HPDE6-E6E7 (cell line): ENCODE measurements at regions not wholly inside any gene's neighbourhood (a gene's known extent, or its start where the extent isn't known, plus 50 kb on each side); places are given as distances from the start of the nearest gene placed in this dataset.
"Not testable (repeated sequence)": the region's sequence is repeated elsewhere in the genome, so short reads cannot be mapped to it uniquely, and the experiment has no call there.

ENCODE experiments used
- DNase-seq: peaks from one replicate; pipeline ENCODE4 v3.0.0; 2011; ENCODE audit warnings: missing footprints; ENCODE audit errors: extremely low spot score

- no peak for DNase-seq
Observed at GRCh38 chr4:1524761-1525160, 118.5 kb upstream of the NKX1-1 start.

- DNase-seq, result no peak
Observed at GRCh38 chr4:1523907-1524636, 117.8 kb upstream of the NKX1-1 start.

DNA sequence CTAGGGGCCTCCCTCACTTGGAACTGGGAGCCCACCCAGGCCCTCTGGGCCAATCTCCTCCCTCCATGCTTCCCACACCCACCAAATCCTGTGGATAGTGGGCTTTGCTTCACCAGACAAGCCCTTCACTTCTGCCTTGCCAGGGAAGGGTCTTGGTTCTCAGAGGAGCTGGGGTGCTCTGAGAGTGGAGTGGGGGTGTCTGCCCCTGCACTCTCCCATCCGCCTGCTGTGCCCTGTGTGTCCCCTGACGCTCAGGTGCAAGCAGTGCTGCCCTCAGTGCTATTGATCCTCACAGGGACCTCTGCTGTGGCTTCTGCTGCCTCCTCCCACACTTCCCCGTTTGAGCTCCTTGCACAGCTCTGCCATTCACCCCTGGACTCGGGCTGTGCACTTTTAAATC, 117.3 kb upstream of the NKX1-1 start:
- DNase-seq, result no peak

GRCh38 chr4:1523033-1523432, 116.8 kb upstream of the NKX1-1 start:
- DNase-seq, result no peak

- DNase-seq, result no peak
Observed at GRCh38 chr4:1522606-1523005, 116.4 kb upstream of the NKX1-1 start.

- no peak for DNase-seq
Observed at GRCh38 chr4:1521821-1522361, 115.6 kb upstream of the NKX1-1 start.

- not testable (repeated sequence) for DNase-seq
Observed at GRCh38 chr4:1520795-1521576, 114.7 kb upstream of the NKX1-1 start.

DNA sequence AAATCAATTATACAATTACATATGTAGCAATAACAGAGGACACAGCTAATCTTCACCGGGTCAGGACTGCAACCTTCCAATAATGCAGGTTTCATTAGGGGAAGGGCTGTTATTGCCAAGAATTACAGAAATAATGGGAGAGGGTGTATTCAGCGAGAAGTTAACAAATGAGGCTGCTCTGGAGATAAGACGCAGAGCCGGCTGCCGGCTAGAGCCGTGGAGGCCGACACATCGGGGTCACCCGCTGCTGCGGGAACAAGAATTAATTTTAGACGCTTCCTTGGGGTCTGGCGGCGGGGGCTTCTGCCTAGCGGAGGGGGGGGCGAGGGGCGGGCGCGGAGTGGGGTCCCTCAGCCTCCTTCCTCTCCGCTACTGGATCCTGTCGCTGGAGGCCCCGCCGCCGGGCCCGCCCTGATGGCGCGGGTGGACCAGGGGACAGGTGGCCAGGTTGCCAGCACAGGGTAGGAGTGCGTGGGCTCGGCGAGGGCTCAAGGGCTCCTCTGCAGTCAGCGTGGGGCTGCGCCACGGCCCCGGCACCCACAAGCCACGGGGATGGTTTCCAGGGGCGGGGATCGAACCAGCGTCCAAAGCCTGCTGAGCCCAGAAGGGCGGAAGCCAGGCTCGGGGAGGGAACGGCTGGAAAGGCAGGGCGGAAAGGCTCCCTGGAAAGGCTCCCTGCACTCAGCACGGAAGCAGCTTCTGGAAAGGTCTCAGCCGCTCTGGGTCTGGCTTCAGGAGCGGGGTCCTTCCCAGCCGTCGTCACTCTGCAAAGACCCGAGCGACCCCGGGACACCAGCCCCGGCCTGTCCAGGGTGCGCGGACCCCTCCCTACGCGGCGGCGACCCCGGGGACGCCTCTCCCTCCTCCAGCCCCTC, 113.8 kb upstream of the NKX1-1 start:
- DNase-seq, result no peak

GRCh38 chr4:1518997-1519700, 112.9 kb upstream of the NKX1-1 start:
- no peak for DNase-seq

DNA sequence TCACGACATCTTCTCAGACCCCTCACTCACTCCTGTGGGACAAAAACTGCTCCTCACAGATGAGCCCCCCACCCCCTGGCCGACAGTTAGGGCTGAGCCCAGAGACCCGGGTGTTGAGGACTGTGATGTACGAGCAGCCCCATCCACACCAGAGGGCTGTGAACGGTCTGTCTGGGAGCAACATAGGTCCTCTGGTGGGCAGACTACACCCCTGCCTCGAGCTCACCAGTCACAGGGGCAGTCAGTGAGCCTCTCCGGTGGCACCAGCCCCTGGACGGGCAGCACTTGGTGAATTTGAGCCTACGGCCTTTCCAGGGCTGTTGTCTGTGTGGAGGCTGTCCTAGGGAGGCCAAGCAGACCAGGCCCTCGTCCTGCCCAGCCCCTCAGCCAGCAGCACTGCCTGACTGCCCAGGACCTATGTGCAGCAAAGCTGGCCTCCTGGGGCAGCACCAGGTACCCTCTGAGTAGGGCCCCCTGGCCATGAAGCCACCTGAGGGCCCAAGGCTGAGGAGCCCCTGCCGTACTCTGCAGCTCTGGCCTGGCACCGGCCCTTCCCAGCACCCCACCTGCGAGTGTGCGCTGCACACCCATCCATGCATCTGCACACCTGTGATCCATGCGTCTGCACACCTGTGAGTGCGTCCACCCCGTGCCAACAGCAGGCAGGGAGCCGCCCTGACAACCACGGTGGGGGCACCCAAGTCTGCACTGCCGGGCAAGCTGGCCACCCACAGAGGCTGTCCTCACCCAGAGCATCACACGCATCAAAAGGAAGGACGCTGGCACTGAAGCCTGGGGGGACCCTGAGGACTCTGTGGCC, 111.6 kb upstream of the NKX1-1 start:
- no peak for DNase-seq

- no peak for DNase-seq
Observed at GRCh38 chr4:1516881-1517480, 110.7 kb upstream of the NKX1-1 start.

DNA sequence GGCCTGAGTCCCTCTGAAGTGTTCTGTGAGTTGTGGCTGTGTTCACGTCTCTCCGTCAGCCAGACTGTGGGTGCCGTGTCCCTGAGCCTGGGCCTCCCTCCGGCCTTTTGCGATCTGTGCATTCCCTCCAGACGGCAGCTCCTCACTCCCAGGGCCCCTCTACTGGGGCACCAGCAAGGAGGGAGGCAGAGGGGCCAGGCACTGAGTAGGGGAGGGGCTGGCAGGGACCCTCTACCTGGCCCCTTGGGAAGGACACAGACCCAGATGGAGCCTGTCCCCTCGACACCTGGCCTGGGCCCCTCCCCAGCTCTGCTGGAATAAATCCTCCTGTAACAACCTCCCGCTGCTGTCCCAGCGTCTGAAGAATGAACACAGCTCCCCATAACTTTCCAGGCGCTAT, 110.0 kb upstream of the NKX1-1 start:
- no peak for DNase-seq

DNA sequence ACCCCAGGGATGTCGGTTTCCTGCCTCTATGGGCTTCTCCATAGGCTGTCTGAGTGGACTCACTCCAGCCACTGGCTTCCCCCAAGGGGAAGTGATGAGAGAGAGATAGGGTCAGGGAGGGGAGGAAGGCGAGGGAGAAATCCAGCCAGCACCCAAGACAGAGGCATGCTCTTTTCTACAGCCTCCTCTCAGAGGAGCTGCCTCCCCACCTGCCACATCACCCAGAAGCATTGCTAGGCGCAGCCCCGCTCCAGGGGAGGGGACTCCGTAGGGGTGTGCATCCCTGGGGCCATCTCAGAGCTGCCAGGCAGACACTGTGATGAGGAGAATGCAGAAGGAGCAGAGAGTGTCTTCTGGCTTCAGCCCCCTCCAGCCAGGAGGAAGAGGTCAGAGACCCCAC, 109.5 kb upstream of the NKX1-1 start:
- no peak for DNase-seq

GRCh38 chr4:1515156-1515555, 108.9 kb upstream of the NKX1-1 start:
- no peak for DNase-seq

DNA sequence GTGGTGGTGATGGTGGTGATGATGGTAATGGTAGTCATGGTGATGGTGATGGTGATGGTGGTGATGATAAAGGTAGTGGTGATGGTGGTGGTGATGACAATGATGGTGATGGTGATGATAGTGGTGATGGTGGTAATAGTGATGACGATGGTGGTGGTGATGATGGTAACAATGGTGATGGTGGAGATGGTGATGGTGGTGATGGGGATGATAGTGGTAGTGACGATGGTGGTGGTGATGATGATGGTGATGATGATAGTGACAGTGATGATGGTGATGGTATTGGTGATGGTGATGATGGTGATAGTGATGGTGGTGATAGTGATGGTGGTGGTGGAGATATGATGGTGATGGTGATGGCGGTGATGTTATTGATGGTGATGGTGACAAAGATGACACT, 108.4 kb upstream of the NKX1-1 start:
- no peak for DNase-seq

GRCh38 chr4:1513936-1514483, 107.8 kb upstream of the NKX1-1 start:
- DNase-seq, result no peak

GRCh38 chr4:1512738-1513660, 106.8 kb upstream of the NKX1-1 start:
- no peak for DNase-seq

- DNase-seq, result no peak
Observed at GRCh38 chr4:1512051-1512737, 106.0 kb upstream of the NKX1-1 start.
